Thyroid gland (tissue), 4 donors: ENCODE measurements at regions not wholly inside any gene's neighbourhood (a gene's known extent, or its start where the extent isn't known, plus 50 kb on each side); places are given as distances from the start of the nearest gene placed in this dataset.

Experiments used
- POLR2A ChIP-seq, 2 donors: fragments of 450-650 bp; IDR thresholded peaks; one replicate each; pipeline ENCODE4 v1.6.1; 2017; ENCODE audit warnings: antibody characterized with exemption in 2 of 2, mild to moderate bottlenecking in 2 of 2, moderate library complexity in 1 of 2
- TF ChIP-seq, protein P1 (sequence below), 6 experiments: fragments of 200-600 bp in 3 of 6; fragments of 450-650 bp in 3 of 6; sonication (generic) in 3 of 6; IDR thresholded peaks; one replicate each; pipeline ENCODE4 v1.5.1; 2016 to 2019; ENCODE audit warnings: antibody characterized with exemption in 6 of 6, mild to moderate bottlenecking in 2 of 6, inconsistent platforms in 1 of 6, moderate library complexity in 1 of 6

DNA sequence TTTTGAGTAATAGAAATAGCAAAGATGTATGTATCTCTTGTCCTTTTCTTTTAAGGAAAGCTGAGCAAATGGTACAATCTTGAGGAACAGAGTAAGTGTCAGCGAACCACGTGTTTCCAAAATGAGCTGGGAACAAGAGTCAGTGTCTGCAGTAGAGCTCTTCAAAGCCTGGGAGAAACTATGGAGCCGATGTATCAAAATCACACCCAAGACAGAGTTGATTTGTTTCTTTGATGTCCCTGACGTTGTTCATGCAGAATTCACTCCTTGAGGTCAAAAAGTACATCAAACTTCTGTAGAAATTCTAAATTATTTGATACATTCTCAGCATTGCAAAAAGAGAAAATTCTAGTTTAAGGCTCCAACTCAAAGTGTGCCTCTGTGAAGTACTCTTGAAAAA lies 216.5 kb downstream of the SKIDA1 start:
- TF ChIP-seq, protein P1, sequence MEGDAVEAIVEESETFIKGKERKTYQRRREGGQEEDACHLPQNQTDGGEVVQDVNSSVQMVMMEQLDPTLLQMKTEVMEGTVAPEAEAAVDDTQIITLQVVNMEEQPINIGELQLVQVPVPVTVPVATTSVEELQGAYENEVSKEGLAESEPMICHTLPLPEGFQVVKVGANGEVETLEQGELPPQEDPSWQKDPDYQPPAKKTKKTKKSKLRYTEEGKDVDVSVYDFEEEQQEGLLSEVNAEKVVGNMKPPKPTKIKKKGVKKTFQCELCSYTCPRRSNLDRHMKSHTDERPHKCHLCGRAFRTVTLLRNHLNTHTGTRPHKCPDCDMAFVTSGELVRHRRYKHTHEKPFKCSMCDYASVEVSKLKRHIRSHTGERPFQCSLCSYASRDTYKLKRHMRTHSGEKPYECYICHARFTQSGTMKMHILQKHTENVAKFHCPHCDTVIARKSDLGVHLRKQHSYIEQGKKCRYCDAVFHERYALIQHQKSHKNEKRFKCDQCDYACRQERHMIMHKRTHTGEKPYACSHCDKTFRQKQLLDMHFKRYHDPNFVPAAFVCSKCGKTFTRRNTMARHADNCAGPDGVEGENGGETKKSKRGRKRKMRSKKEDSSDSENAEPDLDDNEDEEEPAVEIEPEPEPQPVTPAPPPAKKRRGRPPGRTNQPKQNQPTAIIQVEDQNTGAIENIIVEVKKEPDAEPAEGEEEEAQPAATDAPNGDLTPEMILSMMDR (IDR thresholded peaks at IDR 0.05) = no peak
- TF ChIP-seq POLR2A (IDR thresholded peaks at IDR 0.05) = no peak
